ENCODE measurements at regions not wholly inside any gene's neighbourhood (a gene's known extent, or its start where the extent isn't known, plus 50 kb on each side); places are given as distances from the start of the nearest gene placed in this dataset.

DNA sequence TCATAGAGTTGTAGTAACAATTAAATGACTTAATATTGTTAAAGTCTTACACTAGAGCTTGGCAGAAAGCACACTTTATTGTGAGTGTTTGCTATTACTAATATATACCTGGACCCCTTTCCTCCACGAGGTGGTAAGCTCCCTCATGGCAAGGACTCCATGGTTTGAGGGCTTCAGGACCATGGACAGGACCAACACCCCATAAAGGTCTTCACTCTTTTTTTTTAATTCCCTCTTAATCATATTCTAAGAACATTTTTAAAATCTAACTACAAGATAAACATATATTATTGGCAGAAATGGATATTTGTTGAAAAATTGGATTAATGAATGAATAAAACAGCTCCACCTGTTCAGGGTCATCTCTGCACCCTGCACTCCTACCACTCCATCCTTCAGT is 154.5 kb downstream of the CBLN1 start:
- no peak for DNase-seq (ENCODE audit: low spot score)

DNA sequence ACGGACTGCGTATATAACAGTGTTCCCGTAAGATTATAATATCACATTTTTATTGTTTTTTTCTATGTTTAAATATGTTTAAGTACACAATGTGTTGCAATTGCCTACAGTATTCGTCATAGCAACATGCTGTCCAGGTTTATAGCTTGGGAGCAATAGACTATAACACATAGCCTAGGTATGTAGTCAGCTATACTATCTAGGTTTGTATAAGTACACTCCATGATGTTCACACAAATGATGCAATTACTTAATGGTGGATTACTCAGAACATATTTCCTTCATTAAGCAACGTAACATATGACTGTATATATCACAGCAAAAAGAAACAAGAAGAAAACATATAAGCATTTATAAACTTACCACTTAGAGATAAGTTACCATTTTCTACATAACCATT is 160.0 kb downstream of the CBLN1 start:
- DNase-seq (ENCODE audit: low spot score), result no peak

DNA sequence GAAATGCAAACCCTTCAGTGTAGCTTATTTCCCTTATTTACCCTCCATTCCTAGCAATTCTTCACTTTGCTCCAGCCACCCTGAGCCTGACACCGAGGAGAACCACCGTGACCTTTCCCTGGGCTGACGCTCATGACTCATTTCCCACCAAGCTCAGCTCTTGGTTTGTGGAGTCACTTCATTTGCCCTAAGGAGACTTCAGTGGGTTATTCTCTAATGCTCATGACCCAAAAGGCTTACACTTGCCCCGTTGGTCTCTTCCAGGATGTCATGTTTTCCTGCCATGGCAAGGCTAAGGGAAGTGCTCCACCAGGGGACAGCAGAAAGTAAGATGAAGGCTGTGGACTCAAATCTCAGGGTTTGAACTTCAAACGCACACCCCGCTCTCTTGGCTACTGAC is 161.0 kb downstream of the CBLN1 start:
- no peak for DNase-seq (ENCODE audit: low spot score)

DNA sequence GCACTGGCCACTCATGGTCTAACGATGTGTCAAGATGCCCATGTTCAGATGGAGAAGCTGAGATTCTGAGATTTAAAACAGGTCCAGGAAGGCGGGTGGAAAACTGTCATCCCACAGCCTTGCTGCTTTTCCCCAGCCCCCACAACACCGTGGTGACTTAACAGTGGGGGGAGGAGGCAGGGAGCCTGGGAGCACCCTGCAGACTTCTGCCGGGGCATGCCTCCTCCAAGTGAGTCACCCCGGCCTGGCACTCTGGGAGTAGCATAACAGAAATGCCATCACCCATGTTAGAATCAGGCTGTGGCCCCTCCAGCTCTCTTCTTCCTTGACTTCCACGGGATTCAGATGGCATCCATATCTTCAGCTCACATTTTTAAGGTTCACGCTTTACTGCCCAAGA is 164.8 kb downstream of the CBLN1 start:
- no peak for DNase-seq (ENCODE audit: low spot score)

DNA sequence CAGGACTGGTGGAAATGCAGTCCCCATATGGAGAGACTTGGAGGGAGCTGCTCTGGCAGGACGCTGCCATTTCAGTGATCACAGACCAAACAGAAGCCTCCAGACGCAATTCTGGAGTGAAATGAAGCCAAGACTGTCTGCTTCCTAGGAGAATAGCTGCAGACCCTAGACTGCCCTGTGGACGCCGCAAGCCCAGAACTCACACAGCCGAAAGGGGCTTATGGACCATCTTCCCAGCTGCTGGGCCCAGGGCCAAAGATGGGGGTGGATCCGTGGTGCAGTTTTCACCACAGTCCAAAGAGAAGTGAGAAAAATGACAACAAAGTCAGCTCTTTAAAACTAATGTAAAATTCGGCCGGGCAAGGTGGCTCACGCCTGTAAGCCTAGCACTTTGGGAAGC is 165.7 kb downstream of the CBLN1 start:
- no peak for DNase-seq (ENCODE audit: low spot score)

DNA sequence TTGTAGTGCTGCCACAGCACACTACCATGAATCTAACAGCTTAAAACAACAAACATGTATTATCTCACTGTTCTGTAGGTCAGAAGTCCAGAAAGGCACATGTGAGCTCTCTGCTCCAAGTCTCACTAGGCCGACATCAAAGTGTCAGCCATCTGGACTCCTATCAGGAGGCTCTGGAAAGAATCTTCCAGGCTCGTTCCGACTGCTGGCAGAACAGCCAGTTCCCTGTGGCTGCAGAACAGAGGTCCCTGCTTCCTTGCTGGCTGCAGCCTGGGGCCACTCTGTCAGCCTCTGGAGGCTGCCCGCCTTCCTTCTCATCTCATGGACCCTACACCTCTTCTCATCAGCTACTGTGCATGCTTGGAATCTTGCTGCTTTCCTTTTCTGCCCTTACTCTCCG is 168.9 kb downstream of the CBLN1 start:
- no peak for DNase-seq (ENCODE audit: low spot score)

DNA sequence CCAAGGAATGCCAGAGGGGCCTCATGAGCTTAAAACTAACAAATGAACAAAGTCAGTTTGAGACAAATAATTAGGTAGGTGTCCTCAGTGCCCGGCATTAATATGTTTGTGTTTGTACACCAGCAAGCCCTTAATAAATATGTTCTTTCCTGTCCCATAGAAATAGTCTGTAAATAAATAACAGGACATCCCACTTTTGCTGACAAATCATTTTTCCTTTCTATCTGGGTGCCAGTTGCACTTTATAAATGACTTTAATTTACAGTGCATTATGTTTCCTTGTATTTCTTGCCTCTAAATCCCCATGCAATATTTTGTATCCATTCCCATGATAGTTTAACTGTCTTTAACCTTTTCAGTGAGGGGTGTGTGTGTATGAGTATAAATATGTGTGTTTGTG is 170.3 kb downstream of the CBLN1 start:
- DNase-seq (ENCODE audit: low spot score), result no peak

DNA sequence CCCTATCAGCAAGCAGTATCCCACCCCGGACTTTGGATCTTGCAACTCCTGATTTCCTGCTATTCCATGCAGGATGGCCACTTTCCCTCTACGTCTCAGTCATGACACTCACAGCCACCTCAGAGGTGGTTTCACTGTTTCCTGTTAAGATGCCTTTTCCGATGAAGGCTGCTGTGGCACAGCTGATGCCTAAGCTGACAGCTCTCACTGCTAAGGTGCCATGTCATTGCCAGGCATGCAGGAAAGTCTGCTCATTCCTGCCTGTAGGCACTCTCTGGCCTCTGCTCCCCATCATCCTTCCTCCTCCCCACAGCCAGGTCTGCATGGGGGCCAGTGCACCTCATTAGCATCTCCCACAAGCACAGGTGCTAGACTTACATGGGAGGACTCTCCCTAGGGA is 173.0 kb downstream of the CBLN1 start:
- no peak for DNase-seq (ENCODE audit: low spot score)

DNA sequence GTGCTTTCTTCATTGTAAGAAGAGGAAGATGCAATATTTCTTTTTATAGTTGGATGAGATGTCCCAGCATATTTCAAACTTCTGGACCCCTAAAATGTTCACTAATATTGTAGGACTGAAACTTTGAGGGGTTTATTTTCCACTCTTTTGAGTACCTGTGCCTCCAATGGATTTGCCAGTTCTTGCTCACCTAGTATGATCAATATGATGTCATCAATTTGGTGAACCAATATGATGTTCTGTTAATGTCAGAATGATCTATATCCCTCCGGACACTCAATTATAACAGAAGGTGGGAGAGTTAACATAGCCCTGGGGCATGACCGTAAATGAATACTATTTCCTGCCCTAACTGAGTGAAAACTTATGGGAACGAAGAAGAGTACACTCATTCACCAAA is 178.3 kb downstream of the CBLN1 start:
- no peak for DNase-seq (ENCODE audit: low spot score)

DNA sequence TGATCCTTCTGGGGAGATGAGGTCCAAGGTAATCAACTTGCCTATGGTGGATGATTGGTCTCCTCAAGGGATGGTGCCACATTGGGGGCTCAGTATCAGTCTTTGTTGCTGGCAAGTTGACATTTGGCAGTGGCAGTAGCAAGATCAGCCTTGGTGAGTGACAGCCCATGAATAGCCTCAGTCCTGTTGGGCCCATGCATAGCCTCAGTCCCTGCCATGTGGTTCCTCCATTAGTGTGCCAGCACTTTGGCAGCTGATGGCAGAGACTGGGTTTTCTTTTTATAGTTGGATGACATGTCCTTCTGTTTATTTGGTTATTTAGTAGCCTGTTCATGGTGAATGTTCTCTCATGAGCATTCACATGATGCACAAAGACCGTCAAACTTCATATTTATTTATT is 179.6 kb downstream of the CBLN1 start:
- DNase-seq (ENCODE audit: low spot score), result no peak

DNA sequence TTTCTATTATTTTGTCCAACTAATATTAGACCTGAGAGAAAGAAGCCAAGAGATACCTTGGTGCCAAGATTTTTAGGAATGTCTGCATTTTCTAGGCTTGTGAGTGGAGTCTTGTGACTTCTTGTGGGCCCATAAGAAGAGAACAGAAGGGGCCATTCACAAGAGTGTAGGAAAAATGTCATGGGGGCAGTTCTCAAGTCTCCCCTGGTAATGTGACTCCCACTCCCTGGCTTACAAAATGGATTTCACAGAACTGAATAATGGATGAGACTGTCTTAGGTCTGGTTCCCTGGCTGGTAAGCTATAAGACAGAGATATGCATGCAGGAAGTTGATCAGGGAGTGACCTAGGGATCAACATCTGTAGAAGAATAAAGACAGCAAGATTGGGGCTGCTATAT is 181.3 kb downstream of the CBLN1 start:
- DNase-seq (ENCODE audit: low spot score), result no peak

DNA sequence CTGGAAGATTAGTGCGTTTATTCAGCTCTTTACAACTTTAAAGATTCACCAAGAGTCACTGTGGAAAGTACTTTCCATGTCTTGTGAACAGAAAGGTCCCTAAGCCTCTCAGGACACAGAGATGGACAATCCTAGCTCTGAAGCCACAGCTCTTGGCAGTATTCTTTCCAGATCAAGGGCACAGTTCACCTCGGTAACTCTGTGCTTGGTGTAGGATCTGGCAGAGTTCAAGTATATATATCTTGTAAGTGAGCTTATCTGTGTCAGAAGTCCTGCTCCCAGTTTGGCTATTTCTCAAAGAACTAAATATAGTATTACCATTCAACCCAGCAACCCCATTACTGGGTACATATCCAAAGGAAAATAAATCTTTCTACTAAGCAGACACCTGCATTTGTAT is 183.7 kb downstream of the CBLN1 start:
- DNase-seq (ENCODE audit: low spot score), result no peak

DNA sequence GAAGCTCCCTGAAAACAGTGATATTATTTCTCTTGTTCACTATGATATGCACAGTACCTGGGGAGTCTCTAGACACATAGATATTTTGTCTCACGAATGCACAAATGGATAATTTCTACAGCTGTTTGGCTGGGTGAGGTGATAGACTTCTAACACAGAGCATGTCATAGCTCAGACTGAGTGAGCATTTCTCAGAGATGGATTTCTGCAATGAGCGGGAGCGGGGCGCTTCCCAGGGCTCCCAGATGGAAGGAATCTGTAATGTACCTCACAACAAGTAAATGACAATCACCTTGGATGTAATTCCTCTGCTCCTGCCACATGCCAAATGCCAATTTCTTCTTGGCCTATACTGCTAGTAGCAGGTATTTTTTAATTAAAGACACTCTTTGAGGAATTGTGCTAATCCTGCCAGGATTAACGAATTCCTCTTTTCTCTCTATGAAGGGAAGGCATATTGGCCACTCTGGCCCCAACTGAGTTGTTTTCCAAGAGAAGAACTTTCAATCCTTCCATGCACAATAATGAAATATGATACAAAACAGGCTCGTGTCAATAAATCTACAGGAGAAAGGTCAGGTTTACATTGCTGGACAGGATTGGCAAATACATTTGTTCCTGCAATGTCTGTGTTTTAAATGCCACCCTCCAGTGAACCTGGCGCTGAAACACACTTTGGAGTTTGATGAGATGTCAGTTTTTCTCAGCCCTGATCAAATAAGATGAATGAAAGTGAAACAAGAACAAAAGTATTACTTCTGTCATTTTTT is 185.3 kb downstream of the CBLN1 start:
- DNase-seq (ENCODE audit: low spot score), result no peak

DNA sequence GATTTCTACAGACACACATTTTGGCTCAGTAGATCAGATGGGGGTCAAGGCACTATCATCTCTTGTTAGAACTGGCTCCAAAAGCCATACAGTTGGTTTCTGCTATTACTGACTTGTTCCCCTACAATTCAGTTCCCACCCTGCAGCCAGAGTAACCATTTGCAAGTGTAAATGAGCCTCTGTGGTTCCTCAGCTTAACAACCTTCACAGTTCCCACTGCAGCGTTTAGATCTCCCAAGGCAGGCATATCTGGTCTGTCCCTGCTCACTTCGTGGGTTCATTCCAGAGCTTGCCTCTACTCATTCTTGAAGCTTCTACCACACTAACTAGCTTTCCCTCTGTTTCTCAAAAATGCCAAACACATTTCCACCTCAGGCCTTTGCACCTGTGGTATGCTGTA is 186.1 kb downstream of the CBLN1 start:
- no peak for DNase-seq (ENCODE audit: low spot score)

DNA sequence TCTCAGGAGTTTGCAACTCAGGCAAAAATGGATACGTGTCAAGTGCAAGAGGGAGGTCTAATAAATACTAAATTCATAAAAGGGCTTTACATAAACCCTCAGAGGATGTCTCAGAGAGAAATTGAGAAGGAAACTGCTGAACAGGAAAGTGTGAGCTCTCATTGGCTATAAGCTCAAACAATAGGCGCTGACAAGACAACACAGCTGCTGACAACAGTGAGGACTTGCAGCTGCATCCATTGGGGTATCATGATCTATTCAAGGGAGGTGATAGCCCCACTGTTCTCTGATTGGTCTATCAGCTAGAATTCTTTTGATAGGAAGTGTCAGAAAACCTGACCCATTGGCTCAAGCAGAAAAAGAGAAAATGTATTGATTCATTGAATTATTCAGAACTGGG is 187.2 kb downstream of the CBLN1 start:
- DNase-seq (ENCODE audit: low spot score), result peak; percentile 64

DNA sequence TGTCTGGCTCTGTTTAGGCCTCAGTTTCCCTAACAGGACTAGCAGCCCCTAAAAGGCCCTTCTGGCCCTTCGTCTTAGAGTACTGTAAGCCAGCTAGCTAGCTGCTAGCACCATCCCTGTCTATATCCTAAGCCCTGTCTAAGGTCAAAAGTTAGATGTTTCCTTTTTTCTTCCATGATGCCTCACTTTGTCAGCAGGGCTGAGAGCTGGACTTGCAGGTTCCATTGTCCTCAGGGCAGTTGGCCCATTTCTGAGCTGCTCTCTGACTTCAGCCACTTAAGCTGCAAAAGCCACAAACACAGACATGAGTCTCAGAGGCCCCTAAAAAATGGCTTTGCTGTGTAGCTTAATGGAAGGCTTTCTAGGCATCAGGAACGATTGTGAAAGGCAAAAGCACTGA is 187.7 kb downstream of the CBLN1 start:
- peak; percentile 8 for DNase-seq (ENCODE audit: low spot score)

DNA sequence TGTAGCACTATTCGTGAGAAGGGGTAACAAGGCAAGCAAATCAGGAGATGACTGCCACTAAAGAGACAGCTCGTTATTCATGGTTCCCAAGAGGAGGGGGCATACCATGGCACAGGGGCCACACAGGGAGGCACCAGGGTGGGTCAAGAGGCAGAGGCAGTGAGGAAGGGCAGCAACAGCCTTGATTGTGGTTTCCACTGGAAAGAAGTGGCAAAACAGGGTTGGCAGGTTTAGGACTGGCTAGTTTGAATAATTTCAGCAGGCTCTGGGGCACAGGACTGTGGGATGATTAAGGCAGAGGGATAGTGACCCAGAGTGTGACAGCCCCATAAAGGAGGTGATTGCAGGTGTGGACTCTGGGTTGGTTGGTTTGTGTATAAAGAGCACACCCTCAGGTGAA is 188.9 kb downstream of the CBLN1 start:
- no peak for DNase-seq (ENCODE audit: low spot score)

DNA sequence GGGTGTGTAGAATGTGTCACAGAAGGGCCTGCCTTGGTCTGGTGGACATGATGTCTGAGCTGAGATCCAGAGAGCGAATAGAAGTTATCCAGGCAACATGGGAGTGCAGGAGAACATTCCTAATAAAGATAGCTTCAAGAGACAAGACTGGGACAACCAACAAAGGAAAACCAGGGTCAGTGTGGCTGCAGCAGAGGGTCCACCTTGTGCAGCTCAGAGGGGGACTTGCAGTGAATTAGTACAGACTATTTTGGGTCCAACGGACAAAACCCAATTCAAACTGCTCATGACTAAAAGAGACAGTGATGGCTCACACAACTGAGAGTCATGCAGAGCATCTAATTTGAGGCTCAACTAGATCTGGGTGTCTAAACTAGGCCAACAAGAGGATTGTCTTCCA is 192.1 kb downstream of the CBLN1 start:
- DNase-seq (ENCODE audit: low spot score), result no peak

DNA sequence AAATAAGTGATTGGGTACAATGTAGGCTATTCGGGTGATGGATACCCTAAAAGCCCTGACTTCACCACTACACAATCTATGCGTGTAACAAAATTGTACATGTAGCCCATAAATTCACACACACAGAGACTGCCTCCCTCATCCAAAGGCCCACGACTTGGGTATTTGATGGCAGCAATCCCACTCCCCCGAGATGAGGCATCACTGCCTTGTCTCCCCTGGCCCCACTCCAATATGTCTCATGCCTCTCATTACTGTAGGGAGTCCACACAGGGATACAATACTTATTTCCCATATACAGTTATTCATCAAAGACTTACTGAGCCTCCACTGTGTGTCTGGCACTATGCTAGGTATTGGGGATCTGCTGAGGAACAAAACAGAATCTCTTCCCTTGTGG is 192.6 kb downstream of the CBLN1 start:
- no peak for DNase-seq (ENCODE audit: low spot score)

DNA sequence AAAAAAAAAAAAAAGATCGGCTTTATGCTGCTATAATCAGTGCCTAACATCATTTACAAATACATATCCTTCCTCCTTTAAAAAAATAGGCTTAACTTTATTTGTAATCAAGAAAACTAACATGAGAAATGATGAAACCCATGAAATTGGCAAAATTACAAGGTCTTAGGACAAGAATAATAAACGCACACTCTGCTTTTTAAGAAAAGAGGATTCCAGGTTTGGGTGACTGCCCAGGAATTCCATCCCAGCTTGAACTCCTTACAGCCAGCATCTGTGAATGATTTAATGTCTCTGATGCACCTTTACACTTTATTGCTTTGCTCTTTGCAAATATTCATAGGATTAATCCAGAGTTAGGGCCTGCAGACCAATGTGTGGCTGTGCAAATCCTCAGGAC is 196.0 kb downstream of the CBLN1 start:
- DNase-seq (ENCODE audit: low spot score), result no peak

DNA sequence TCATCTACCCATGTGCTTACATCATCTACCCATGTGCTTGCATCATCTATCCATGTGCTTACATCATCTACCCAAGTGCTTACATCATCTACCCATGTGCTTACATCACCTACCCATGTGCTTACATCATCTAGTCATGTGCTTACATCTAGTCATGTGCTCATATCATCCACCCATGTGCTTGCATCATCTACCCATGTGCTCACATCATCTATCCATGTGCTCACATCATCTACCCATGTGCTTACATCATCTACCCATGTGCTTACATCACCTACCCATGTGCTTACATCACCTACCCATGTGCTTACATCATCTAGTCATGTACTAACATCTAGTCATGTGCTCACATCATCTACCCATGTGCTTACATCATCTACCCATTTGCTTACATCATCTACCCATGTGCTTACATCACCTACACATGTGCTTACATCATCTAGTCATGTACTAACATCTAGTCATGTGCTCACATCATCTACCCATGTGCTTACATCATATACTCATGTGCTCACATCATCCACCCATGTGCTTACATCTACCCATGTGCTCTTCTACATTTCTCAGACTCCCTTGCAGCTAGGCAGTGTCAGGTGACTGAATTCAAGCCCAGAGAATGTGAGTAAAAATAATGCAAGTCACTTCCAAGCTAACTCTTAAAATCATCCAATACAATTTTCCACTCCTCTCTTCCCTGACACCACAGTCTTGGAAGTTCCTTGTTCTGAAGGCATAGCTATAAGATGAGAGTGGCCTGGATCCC is 196.8 kb downstream of the CBLN1 start:
- no peak for DNase-seq (ENCODE audit: low spot score)

DNA sequence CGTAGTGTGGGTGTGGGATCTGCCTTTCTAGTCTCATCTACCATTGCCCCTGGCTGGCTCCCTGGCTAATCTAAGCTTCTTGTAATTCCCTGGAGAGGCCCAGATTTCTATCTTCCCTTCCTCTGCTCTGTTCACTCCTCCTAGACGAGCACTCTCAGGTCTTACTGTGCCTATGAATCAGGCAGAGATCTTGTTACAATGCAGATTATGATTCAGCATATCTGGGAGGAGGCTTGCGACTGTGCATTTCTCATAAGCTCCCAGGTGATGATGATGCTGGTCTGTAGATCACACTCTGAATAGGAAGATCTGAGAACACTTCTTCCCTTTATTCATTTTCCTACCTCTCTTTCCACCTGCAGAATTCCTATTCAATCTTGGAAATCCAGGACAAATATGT is 200.1 kb downstream of the CBLN1 start:
- no peak for DNase-seq (ENCODE audit: low spot score)

DNA sequence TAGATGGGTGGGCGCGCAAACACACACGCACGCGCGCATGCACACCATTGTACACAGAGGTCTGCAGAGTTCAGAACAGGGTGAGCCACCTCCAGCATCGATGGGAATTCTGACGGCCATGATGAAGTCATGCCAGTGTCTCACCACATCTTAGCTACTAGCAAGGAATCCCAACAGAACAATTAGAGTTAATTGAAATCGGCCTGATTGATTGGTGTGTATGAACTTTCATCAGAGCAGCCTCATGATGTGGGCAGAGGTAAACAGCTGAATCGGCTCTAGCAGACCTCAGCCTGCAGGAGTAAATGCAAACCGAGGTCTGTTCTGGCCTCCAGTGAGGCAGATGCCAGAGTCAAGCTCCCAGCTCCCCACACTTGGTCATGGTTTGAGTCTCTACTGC is 200.6 kb downstream of the CBLN1 start:
- no peak for DNase-seq (ENCODE audit: low spot score)

DNA sequence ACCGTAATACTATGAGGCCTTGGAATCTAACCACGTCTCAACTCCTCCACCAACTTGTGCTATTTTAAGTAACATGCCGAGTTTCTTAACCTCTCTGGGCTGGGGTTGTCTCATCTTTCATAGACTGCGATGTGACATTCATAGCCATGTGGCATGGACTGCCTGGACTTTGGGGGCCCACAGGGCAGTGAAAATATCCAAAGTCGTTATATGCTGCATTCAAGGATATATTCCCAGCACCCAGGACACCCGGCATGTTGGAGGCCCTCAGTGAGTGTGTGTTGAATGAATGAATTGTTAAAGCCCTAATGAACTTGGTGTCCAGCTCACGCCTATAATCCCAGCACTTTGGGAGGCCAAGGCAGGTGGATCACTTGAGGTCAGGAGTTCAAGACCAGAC is 203.1 kb downstream of the CBLN1 start:
- DNase-seq (ENCODE audit: low spot score), result no peak
